Activated naive CD4-positive, alpha-beta T cell treated with anti-CD3 and anti-CD28 coated beads, Interleukin-2, amount 10 ng/mL, durations not matched to agents 7 days and 5 days (primary cell): ENCODE measurements at regions not wholly inside any gene's neighbourhood (a gene's known extent, or its start where the extent isn't known, plus 50 kb on each side); places are given as distances from the start of the nearest gene placed in this dataset.
"Not testable (repeated sequence)": the region's sequence is repeated elsewhere in the genome, so short reads cannot be mapped to it uniquely, and the experiment has no call there.

Experiments used
- CTCF ChIA-PET: fragments of 350-600 bp; sonication (Branson Sonifier 250); formaldehyde crosslinking; loops from one replicate; lab custom pipeline; 2021; ENCODE audit warnings: antibody characterized with exemption; lab: Charles Lee
- DNase-seq: peaks from one replicate; pipeline ENCODE4 v3.0.0-alpha.2; 2020
- H3K27ac Mint-ChIP-seq: one replicate; pipeline ENCODE4 v1.8.0; 2021; ENCODE audit warnings: mild to moderate bottlenecking, moderate library complexity, mixed read lengths
- H3K27me3 Mint-ChIP-seq: one replicate; pipeline ENCODE4 v1.8.0; 2021; ENCODE audit warnings: mild to moderate bottlenecking, mixed read lengths
- H3K36me3 Mint-ChIP-seq: one replicate; pipeline ENCODE4 v1.8.0; 2021; ENCODE audit warnings: mixed read lengths
- H3K4me1 Mint-ChIP-seq: one replicate; pipeline ENCODE4 v1.8.0; 2021; ENCODE audit warnings: mixed read lengths
- H3K4me3 Mint-ChIP-seq: one replicate; pipeline ENCODE4 v1.8.0; 2021; ENCODE audit warnings: mild to moderate bottlenecking, moderate library complexity, mixed read lengths
- H3K9me3 Mint-ChIP-seq: one replicate; pipeline ENCODE4 v1.8.0; 2021; ENCODE audit warnings: mixed read lengths

DNA sequence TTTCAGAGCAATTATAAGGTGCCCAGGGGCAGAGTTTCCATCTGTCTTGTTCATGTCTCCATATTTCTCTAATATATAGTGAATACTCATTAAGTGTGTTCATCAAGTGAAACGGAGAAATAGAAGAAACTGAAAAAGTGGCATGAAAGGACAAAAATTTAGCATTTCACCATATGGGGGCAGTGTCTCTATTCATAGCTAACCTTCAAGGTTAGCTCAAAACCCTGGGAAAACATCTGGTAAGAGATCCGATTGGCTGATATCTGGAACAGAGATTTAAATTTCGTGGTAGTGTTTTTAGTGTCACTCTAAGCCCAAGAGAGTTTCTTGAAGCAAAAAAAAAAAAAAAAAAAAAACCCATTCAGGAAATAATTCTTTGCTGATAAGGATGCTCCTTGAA is 367.5 kb downstream of the DAD1 start:
- Mint-ChIP-seq H3K4me1 (peaks cover 19% of the 10 kb centered on the region), H3K36me3 (no peaks in the 10 kb centered on the region), H3K4me3 (peak overlapping the region; percentile 63), H3K27me3 (no peaks in the 10 kb centered on the region), H3K9me3 (no peaks in the 10 kb centered on the region), H3K27ac (peak overlapping the region; percentile 80)
- no peak for DNase-seq
- CTCF ChIA-PET: interaction anchor here (0.8 to 1.7 kb wide), 4 partner anchors 19 to 348 kb away, joined by 3 to 7 read pairs (median 4); no protein-coding TSS in a partner anchor

DNA sequence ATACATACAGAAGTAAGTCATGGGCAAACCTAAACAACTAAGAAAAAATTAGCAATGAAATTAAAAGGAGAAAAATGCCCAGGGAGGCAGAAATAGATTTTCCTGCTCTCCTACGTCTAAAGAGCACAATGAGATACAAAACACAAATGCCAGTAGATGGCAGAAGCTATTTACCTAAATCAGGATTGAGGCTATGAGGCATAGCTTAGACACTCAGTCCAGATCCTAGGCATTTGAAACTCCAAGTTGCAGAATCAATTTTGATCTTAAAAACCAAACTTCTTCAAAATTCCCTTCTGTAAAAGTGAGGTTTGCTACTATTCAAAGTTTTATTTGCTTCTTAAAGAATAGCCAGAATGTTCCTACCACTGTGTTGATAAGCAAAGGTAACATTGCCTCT is 368.6 kb downstream of the DAD1 start:
- no peaks in the 10 kb centered on the region for H3K36me3 Mint-ChIP-seq
- no peaks in the 10 kb centered on the region for H3K27me3 Mint-ChIP-seq
- peaks cover 19% of the 10 kb centered on the region for H3K4me1 Mint-ChIP-seq
- CTCF ChIA-PET: no interaction called here
- H3K9me3 Mint-ChIP-seq: no peaks in the 10 kb centered on the region
- no peak overlapping the region for H3K4me3 Mint-ChIP-seq
- no peak overlapping the region for H3K27ac Mint-ChIP-seq
- DNase-seq: no peak

DNA sequence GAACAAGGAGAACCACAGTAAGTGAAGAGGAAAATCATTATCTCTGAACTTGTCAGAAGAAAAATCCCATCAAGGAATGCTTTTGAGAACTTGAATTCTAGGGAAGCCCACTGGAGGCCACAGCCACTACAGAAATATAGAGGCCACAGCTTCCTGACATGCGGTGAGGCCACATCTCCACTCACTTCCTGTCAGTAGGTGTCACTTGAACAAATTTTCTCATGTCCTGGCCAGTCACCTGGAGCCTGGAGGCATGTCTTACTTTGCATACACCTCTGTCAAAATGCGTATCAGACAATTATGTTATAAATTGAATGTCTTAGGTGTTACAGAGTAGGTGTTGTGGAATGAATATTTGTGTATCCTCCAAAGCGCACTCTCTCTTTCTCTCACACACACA is 370.3 kb downstream of the DAD1 start:
- CTCF ChIA-PET: no interaction called here
- H3K27me3 Mint-ChIP-seq: no peaks in the 10 kb centered on the region
- H3K27ac Mint-ChIP-seq: peak overlapping the region; percentile 64
- no peak overlapping the region for H3K4me3 Mint-ChIP-seq
- peaks cover 19% of the 10 kb centered on the region for H3K4me1 Mint-ChIP-seq
- H3K36me3 Mint-ChIP-seq: no peaks in the 10 kb centered on the region
- no peaks in the 10 kb centered on the region for H3K9me3 Mint-ChIP-seq
- DNase-seq: peak; percentile 30

DNA sequence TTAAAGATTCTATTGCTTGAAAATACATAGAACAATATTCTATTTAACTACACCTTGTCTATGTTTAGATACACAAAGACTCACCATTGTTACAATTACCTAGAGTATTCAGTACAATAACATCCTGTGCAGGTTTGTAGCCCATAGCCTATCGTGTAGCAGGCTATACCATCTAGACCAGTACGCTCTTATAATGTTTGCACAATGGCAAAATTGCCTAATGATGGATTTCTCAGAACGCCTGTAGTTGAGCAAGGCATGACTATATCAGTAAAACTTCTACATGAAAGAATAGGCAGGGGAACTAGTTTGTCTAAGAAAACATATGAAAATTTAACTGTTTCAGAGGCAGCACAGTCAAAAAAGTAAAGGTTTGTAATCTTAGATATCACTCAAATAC is 375.9 kb downstream of the DAD1 start:
- Mint-ChIP-seq H3K4me3 (no peak overlapping the region), H3K36me3 (no peaks in the 10 kb centered on the region), H3K4me1 (no peaks in the 10 kb centered on the region), H3K27ac (no peak overlapping the region), H3K9me3 (no peaks in the 10 kb centered on the region), H3K27me3 (no peaks in the 10 kb centered on the region)
- no peak for DNase-seq
- CTCF ChIA-PET: no interaction called here

DNA sequence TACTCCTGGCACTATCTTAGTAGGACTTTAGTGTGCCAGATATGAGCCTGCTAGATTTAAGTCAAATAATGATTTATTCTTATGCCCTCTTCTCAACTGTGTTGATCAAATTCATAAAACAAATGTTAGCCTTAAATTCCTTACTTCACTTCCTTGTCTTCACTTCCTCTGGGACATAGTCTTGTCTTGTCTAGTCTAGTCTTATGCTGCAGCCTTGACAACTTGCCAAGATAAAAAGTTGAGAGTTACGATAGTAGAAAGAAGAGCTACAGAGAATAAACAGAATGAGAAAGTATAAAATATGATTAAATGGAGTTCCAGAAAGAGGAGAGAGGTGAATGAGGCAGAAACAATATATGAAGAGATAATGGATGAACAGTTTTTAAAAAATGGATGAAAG is 378.1 kb downstream of the DAD1 start:
- Mint-ChIP-seq H3K36me3 (no peaks in the 10 kb centered on the region), H3K4me3 (no peak overlapping the region), H3K4me1 (peaks cover 5% of the 10 kb centered on the region), H3K27ac (no peak overlapping the region), H3K27me3 (no peaks in the 10 kb centered on the region), H3K9me3 (no peaks in the 10 kb centered on the region)
- no peak for DNase-seq
- CTCF ChIA-PET: no interaction called here

DNA sequence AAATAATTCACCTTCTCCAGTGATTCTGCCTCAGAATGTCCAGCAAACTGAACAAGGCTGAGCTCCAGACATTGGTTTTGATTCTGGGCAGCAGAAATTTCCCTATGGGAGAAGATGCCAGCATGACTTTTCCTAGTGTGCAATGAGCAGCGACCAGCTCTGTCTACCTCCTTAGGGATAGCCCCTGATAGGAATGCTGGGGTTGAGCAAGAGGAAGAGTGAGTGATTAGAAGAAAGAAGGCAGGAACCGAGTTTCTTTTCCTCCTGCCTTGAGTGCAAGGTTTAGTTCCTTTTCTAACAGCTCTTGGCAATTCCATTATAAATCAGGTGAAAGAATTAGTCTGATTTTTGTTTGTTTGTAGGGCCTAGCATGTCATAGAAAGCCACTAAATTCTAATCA is 379.0 kb downstream of the DAD1 start:
- DNase-seq: no peak
- Mint-ChIP-seq H3K9me3 (no peaks in the 10 kb centered on the region), H3K27me3 (no peaks in the 10 kb centered on the region), H3K36me3 (no peaks in the 10 kb centered on the region), H3K4me1 (peaks cover 5% of the 10 kb centered on the region), H3K4me3 (no peak overlapping the region), H3K27ac (no peak overlapping the region)
- CTCF ChIA-PET: no interaction called here

DNA sequence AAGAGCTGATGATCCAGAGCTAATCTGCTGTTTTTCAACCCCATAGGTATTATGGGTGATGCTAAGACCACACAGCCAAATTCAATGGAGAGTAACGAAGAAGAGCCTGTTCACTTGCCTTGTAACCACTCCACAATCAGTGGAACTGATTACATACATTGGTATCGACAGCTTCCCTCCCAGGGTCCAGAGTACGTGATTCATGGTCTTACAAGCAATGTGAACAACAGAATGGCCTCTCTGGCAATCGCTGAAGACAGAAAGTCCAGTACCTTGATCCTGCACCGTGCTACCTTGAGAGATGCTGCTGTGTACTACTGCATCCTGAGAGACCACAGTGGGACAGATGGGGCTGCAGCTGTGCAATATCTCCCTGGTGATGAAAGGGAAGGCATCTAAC is 386.0 kb downstream of the DAD1 start:
- Mint-ChIP-seq H3K9me3 (no peaks in the 10 kb centered on the region), H3K27ac (peak overlapping the region; percentile 88), H3K4me3 (peak overlapping the region; percentile 76), H3K27me3 (no peaks in the 10 kb centered on the region), H3K4me1 (peaks cover 20% of the 10 kb centered on the region), H3K36me3 (no peaks in the 10 kb centered on the region)
- no peak for DNase-seq
- CTCF ChIA-PET: interaction anchor here (1.9 kb wide), 1 partner anchor 19 kb away, joined by 7 read pairs; no protein-coding TSS in a partner anchor

DNA sequence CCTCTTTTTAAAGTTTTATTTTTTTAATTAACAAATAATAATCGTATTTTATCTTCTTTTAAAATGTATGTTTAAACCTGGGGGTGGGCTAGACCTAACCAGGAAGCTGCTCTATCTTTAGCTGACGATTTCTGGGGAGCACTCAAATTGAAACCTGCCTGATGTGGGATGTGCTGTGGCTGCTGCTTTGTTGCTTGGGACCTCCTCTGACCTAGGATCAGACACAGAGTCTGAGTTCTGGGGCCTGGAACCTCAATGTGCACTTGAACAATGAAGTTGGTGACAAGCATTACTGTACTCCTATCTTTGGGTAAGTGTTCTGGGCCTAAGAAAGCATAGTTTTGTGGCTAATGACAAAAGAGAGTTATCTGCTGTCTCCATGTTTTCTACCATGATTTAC is 386.7 kb downstream of the DAD1 start:
- Mint-ChIP-seq H3K36me3 (no peaks in the 10 kb centered on the region), H3K27me3 (no peaks in the 10 kb centered on the region), H3K9me3 (no peaks in the 10 kb centered on the region), H3K27ac (peak overlapping the region; percentile 88), H3K4me1 (peaks cover 19% of the 10 kb centered on the region), H3K4me3 (peak overlapping the region; percentile 76)
- DNase-seq: no peak
- CTCF ChIA-PET: interaction anchor here (1.8 to 1.9 kb wide), 2 partner anchors 20 to 25 kb away, joined by 5 to 7 read pairs; no protein-coding TSS in a partner anchor

DNA sequence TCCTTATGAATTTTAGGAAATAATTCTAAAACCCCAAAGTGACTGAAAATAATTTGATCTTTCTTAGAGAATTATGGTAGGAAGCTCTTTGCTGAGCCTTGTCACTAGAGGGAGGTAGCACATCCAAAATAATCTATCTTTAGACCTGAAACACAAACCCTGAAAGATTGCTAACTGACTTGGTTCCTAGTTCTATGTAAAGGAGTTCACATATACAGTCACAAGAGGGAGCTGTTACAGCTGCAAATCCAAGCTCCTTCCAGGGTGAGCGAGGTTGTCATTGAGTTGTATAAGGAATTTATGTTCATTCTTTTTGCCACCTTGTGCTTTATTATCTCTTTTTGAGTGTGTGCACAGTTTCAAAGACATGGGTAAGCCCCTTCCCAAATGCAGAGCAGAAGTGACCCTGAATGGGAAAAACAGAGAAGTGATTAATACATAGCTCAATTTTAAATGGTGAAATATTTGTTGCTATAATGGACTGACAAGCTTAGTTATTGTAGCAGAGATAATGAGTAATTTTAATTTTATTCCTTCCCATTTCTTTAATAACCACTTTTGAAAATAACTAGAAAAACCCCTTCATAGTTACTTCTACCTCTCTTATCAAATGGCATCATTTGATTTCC is 387.9 kb downstream of the DAD1 start:
- Mint-ChIP-seq H3K4me3 (no peak overlapping the region), H3K9me3 (no peaks in the 10 kb centered on the region), H3K36me3 (no peaks in the 10 kb centered on the region), H3K27me3 (no peaks in the 10 kb centered on the region), H3K27ac (no peak overlapping the region), H3K4me1 (peaks cover 15% of the 10 kb centered on the region)
- DNase-seq: peak; percentile 19
- CTCF ChIA-PET: interaction anchor here (1.0 to 1.8 kb wide), 5 partner anchors 21 to 369 kb away, joined by 3 to 5 read pairs (median 3); no protein-coding TSS in a partner anchor

DNA sequence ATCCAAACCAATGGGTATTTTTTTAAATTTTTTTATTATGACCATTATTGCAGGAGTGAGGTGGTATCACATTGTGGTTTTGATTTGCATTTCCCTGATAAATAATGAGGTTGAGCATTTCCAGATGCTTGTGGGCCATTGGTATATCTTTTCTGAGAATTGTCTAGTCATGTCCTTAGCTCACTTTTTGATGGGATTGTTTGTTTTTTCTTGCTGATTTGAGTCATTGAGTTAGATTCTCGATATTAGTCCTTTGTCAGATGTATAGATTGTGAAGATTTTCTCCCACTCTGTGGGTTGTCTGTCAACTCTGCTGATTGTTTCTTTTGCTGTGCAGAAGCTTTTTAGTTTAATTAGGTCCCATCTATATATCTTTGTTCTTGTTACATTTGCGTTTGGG is 388.9 kb downstream of the DAD1 start:
- H3K27me3 Mint-ChIP-seq, DNase-seq, H3K4me3 Mint-ChIP-seq, H3K9me3 Mint-ChIP-seq, H3K27ac Mint-ChIP-seq, H3K36me3 Mint-ChIP-seq: not testable (repeated sequence)
- peaks cover 15% of the 10 kb centered on the region for H3K4me1 Mint-ChIP-seq
- CTCF ChIA-PET: interaction anchor here (1.3 kb wide), 1 partner anchor 24 kb away, joined by 3 read pairs; no protein-coding TSS in a partner anchor

DNA sequence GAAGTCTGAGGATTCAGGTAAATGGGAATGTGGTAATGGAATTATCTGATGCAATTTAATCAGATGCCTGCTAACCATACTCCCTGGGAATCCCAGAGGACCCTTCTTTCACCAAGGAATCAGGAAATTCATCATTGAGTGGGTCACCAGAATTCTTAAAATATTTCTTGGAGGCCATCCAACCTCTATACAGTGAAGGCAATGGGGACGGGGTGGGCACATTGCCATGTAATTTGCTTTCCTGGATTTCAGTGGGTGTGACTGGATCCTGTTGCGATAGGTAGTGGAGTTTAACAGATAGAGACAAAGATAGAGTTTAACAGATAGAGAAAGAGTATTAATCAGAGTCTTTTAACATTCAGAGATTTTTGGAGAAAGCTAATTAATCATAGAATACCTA is 394.4 kb downstream of the DAD1 start:
- CTCF ChIA-PET: no interaction called here
- Mint-ChIP-seq H3K4me1 (no peaks in the 10 kb centered on the region), H3K27ac (no peak overlapping the region)

DNA sequence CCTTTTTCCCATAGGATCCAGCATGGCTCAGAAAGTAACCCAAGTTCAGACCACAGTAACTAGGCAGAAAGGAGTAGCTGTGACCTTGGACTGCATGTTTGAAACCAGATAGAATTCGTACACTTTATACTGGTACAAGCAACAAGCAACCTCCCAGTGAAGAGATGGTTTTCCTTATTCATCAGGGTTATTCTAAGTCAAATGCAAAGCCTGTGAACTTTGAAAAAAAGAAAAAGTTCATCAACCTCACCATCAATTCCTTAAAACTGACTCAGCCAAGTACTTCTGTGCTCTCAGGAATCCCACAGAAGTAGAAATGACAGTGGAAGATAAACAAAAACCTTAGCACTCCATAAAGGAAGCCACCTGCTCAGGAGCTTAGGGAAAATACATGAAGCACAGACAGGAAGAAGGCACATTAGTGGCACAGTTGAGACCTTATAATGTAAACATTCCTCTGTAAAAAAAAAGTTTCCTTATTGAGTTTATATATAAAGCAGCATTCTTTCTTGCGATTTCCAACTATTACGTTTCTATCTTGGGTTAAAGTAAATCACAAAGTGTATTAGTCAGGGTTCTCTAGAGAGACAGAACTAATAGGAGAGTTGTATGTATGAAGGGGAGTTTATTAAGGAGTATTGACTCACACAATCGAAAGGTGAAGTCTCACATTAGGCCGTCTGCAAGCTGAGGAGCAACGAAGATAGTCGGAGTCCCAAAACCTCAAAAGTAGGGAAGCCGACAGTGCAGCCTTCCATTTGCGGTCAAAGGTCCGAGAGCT is 398.4 kb downstream of the DAD1 start:
- DNase-seq: no peak
- H3K4me3 Mint-ChIP-seq: no peak overlapping the region
- no peaks in the 10 kb centered on the region for H3K27me3 Mint-ChIP-seq
- CTCF ChIA-PET: no interaction called here
- no peaks in the 10 kb centered on the region for H3K36me3 Mint-ChIP-seq
- H3K4me1 Mint-ChIP-seq: no peaks in the 10 kb centered on the region
- H3K9me3 Mint-ChIP-seq: no peaks in the 10 kb centered on the region
- H3K27ac Mint-ChIP-seq: no peak overlapping the region

More for the DNA sequence above, 394.4 kb downstream of the DAD1 start:
- H3K4me3 Mint-ChIP-seq: no peak overlapping the region
- H3K27me3 Mint-ChIP-seq: no peaks in the 10 kb centered on the region
- no peak for DNase-seq
- no peaks in the 10 kb centered on the region for H3K36me3 Mint-ChIP-seq
- H3K9me3 Mint-ChIP-seq: no peaks in the 10 kb centered on the region

DNA sequence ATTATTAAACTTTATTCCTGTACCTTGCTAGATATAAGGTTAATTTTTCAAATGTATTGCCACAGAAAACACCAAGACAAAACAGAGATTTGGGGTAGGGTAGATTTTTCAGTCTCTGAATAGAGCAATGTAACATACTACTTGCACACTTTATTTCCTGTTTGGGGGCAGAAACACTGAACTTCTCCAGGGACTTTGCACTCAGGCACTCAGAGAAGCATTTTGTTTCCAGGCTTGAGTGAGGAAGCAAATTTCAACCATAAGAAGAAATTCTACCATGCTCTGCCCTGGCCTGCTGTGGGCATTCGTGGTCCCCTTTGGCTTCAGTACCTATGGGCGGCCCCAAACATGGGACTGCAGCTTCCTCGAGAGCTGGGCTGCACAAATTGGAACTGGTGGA is 399.1 kb downstream of the DAD1 start:
- CTCF ChIA-PET: no interaction called here

DNA sequence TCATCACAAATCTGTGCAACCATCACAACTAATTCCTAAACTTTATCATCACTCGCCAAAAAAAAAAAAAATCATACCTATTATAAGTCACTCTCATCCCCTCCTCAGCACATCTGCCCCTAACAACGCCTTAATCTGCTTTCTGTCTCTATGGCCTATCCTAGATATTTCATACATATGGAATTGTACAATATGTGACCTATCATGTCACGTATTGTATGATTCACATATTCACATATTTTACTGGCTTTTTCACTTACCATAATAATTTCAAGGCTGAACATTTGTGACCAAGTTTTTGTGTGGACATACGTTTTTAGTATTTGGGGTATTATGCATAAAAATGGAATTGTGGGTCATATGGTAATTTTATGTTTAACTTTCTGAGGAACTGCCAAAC is 400.7 kb downstream of the DAD1 start:
- Mint-ChIP-seq H3K27ac (no peak overlapping the region), H3K36me3 (no peaks in the 10 kb centered on the region)

More for the DNA sequence above, 399.1 kb downstream of the DAD1 start:
- Mint-ChIP-seq H3K9me3 (no peaks in the 10 kb centered on the region), H3K36me3 (no peaks in the 10 kb centered on the region), H3K4me3 (no peak overlapping the region), H3K27me3 (no peaks in the 10 kb centered on the region), H3K27ac (no peak overlapping the region), H3K4me1 (no peaks in the 10 kb centered on the region)
- no peak for DNase-seq

DNA sequence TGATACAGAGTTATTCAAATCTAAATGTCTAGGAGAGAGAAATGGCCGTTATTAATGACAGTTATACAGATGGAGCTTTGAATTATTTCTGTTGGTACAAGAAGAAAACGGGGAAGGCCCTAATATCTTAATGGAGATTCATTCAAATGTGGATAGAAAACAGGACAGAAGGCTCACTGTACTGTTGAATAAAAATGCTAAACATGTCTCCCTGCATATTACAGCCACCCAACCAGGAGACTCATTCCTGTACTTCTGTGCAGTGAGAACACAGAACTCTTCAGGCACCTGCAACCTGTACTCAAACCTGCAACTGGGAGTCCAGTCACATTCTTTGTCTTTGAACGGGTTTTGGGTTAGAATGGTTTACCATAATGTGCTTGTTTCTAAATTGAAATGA is 403.2 kb downstream of the DAD1 start:
- Mint-ChIP-seq H3K4me1 (no peaks in the 10 kb centered on the region), H3K9me3 (no peaks in the 10 kb centered on the region), H3K27ac (no peak overlapping the region), H3K4me3 (no peak overlapping the region), H3K36me3 (no peaks in the 10 kb centered on the region), H3K27me3 (no peaks in the 10 kb centered on the region)
- CTCF ChIA-PET: no interaction called here
- DNase-seq: no peak

More for the DNA sequence above, 400.7 kb downstream of the DAD1 start:
- Mint-ChIP-seq H3K4me3 (no peak overlapping the region), H3K27me3 (no peaks in the 10 kb centered on the region), H3K4me1 (no peaks in the 10 kb centered on the region), H3K9me3 (no peaks in the 10 kb centered on the region)
- DNase-seq: no peak
- CTCF ChIA-PET: no interaction called here
